Stimulated activated CD4-positive, alpha-beta T cell treated with anti-CD3 and anti-CD28 coated beads, TNF-alpha, amount 100 ng/mL, for 1 hour (primary cell): ENCODE measurements at regions not wholly inside any gene's neighbourhood (a gene's known extent, or its start where the extent isn't known, plus 50 kb on each side); places are given as distances from the start of the nearest gene placed in this dataset.
"Not testable (repeated sequence)": the region's sequence is repeated elsewhere in the genome, so short reads cannot be mapped to it uniquely, and the experiment has no call there.

ENCODE experiments used
- DNase-seq, 3 donors: peaks; one replicate each; pipeline ENCODE4 v3.0.0-alpha.2; 2020; ENCODE audit warnings: low read depth in 3 of 3, low spot score in 1 of 3

GRCh38 chr5:110288766-110289511, 437.5 kb downstream of the TMEM232 start:
- DNase-seq: no peak

- DNase-seq: no peak
These were observed 437.0 kb downstream of the TMEM232 start for GRCh38 chr5:110289512-110289810.

GRCh38 chr5:110290542-110290941, 435.9 kb downstream of the TMEM232 start:
- DNase-seq: no peak

- DNase-seq: no peak
These were observed 432.2 kb downstream of the TMEM232 start for GRCh38 chr5:110294281-110294680.

GRCh38 chr5:110297152-110297670, 429.3 kb downstream of the TMEM232 start:
- no peak for DNase-seq

GRCh38 chr5:110304176-110304575, 422.3 kb downstream of the TMEM232 start:
- no peak for DNase-seq

- no peak for DNase-seq
These were observed 419.8 kb downstream of the TMEM232 start for GRCh38 chr5:110306650-110307049.

GRCh38 chr5:110309222-110309621, 417.2 kb downstream of the TMEM232 start:
- DNase-seq: no peak

GRCh38 chr5:110316566-110316965, 409.9 kb downstream of the TMEM232 start:
- not testable (repeated sequence) for DNase-seq

- DNase-seq: no peak
These were observed 405.4 kb downstream of the TMEM232 start for GRCh38 chr5:110321117-110321516.

- no peak for DNase-seq
These were observed 403.1 kb downstream of the TMEM232 start for GRCh38 chr5:110323357-110323756.

- DNase-seq: no peak
These were observed 402.6 kb downstream of the TMEM232 start for GRCh38 chr5:110323832-110324231.

- DNase-seq: no peak
These were observed 401.6 kb downstream of the TMEM232 start for GRCh38 chr5:110324876-110325275.

GRCh38 chr5:110329955-110330525, 396.4 kb downstream of the TMEM232 start:
- DNase-seq: no peak

- no peak for DNase-seq
These were observed 393.1 kb downstream of the TMEM232 start for GRCh38 chr5:110333384-110333783.

GRCh38 chr5:110335361-110336066, 391.0 kb downstream of the TMEM232 start:
- no peak for DNase-seq

- no peak for DNase-seq
These were observed 388.0 kb downstream of the TMEM232 start for GRCh38 chr5:110338341-110339083.

- DNase-seq: no peak
These were observed 387.1 kb downstream of the TMEM232 start for GRCh38 chr5:110339399-110339798.

- no peak for DNase-seq
These were observed 384.6 kb downstream of the TMEM232 start for GRCh38 chr5:110341836-110342235.

GRCh38 chr5:110342683-110343082, 383.8 kb downstream of the TMEM232 start:
- DNase-seq: no peak

- DNase-seq: no peak
These were observed 382.9 kb downstream of the TMEM232 start for GRCh38 chr5:110343616-110344015.

- no peak for DNase-seq
These were observed 380.8 kb downstream of the TMEM232 start for GRCh38 chr5:110345623-110346022.
